HUES6 (cell line): ENCODE measurements at regions not wholly inside any gene's neighbourhood (a gene's known extent, or its start where the extent isn't known, plus 50 kb on each side); places are given as distances from the start of the nearest gene placed in this dataset.

Experiments used
- H3K27ac ChIP-seq: 2 replicates; pipeline ENCODE4 v1.7.0; 2013; ENCODE audit warnings: low read depth, mild to moderate bottlenecking, low read length, inconsistent platforms
- H3K27me3 ChIP-seq: 2 replicates; pipeline ENCODE4 v1.6.1; 2013; ENCODE audit warnings: low read length; ENCODE audit not compliant: control insufficient read depth, insufficient read depth
- H3K36me3 ChIP-seq: 2 replicates; pipeline ENCODE4 v1.6.1; 2013; ENCODE audit warnings: low read length; ENCODE audit not compliant: control insufficient read depth, insufficient read depth
- H3K4me1 ChIP-seq: 2 replicates; pipeline ENCODE4 v1.6.1; 2013; ENCODE audit warnings: low read length; ENCODE audit not compliant: control insufficient read depth, insufficient read depth
- H3K4me3 ChIP-seq: 2 replicates; pipeline ENCODE4 v1.5.1; 2013; ENCODE audit warnings: low read depth, low read length
- H3K9ac ChIP-seq: one replicate; pipeline ENCODE4 v1.6.1; 2013; ENCODE audit warnings: mild to moderate bottlenecking, low read length
- H3K9me3 ChIP-seq: 2 replicates; pipeline ENCODE4 v1.6.1; 2013; ENCODE audit warnings: low read depth, low read length; ENCODE audit not compliant: control insufficient read depth, insufficient read depth

- Histone ChIP-seq H3K27ac (no peak overlapping the region), H3K4me1 (peaks cover 11% of the 10 kb centered on the region), H3K27me3 (no peaks in the 10 kb centered on the region), H3K4me3 (no peak overlapping the region), H3K9ac (no peak overlapping the region), H3K9me3 (no peaks in the 10 kb centered on the region), H3K36me3 (no peaks in the 10 kb centered on the region)
Observed at GRCh38 chr1:163406772-163407171, 85.0 kb downstream of the NUF2 start.

- no peaks in the 10 kb centered on the region for H3K36me3 ChIP-seq
- H3K27me3 ChIP-seq, result no peaks in the 10 kb centered on the region
- H3K4me1 ChIP-seq, result peaks cover 11% of the 10 kb centered on the region
- no peak overlapping the region for H3K27ac ChIP-seq
- H3K9me3 ChIP-seq, result no peaks in the 10 kb centered on the region
- H3K9ac ChIP-seq, result no peak overlapping the region
- H3K4me3 ChIP-seq, result no peak overlapping the region
Observed at GRCh38 chr1:163408262-163408661, 86.5 kb downstream of the NUF2 start.

GRCh38 chr1:163410073-163410999 is 88.6 kb downstream of the NUF2 start:
- Histone ChIP-seq H3K27me3 (no peaks in the 10 kb centered on the region), H3K9me3 (no peaks in the 10 kb centered on the region), H3K9ac (no peak overlapping the region), H3K4me3 (no peak overlapping the region), H3K27ac (no peak overlapping the region), H3K36me3 (no peaks in the 10 kb centered on the region), H3K4me1 (peaks cover 11% of the 10 kb centered on the region)

- Histone ChIP-seq H3K4me3 (no peak overlapping the region), H3K9ac (no peak overlapping the region), H3K36me3 (no peaks in the 10 kb centered on the region), H3K9me3 (no peaks in the 10 kb centered on the region), H3K27me3 (no peaks in the 10 kb centered on the region), H3K4me1 (peaks cover 11% of the 10 kb centered on the region), H3K27ac (no peak overlapping the region)
Observed at GRCh38 chr1:163412221-163412620, 90.5 kb downstream of the NUF2 start.

GRCh38 chr1:163414778-163415177 is 93.0 kb downstream of the NUF2 start:
- H3K27ac ChIP-seq, result no peak overlapping the region

GRCh38 chr1:163421701-163422100 is 99.9 kb downstream of the NUF2 start:
- Histone ChIP-seq H3K27ac (no peak overlapping the region), H3K4me1 (peaks cover 8% of the 10 kb centered on the region), H3K27me3 (no peaks in the 10 kb centered on the region), H3K4me3 (no peak overlapping the region), H3K9ac (no peak overlapping the region), H3K9me3 (no peaks in the 10 kb centered on the region), H3K36me3 (no peaks in the 10 kb centered on the region)

More at GRCh38 chr1:163414778-163415177, 93.0 kb downstream of the NUF2 start:
- no peaks in the 10 kb centered on the region for H3K36me3 ChIP-seq
- no peaks in the 10 kb centered on the region for H3K9me3 ChIP-seq
- no peak overlapping the region for H3K4me3 ChIP-seq
- no peak overlapping the region for H3K9ac ChIP-seq
- no peaks in the 10 kb centered on the region for H3K27me3 ChIP-seq
- peaks cover 11% of the 10 kb centered on the region for H3K4me1 ChIP-seq

- no peaks in the 10 kb centered on the region for H3K36me3 ChIP-seq
- H3K27ac ChIP-seq, result no peak overlapping the region
- no peak overlapping the region for H3K9ac ChIP-seq
- H3K4me3 ChIP-seq, result no peak overlapping the region
- H3K9me3 ChIP-seq, result no peaks in the 10 kb centered on the region
- no peaks in the 10 kb centered on the region for H3K27me3 ChIP-seq
- peaks cover 20% of the 10 kb centered on the region for H3K4me1 ChIP-seq
Observed at GRCh38 chr1:163422738-163423404, 101.1 kb downstream of the NUF2 start.

- peaks cover 5% of the 10 kb centered on the region; the same call in 1 of the 2 replicates for H3K9me3 ChIP-seq
- no peaks in the 10 kb centered on the region for H3K36me3 ChIP-seq
- no peaks in the 10 kb centered on the region for H3K27me3 ChIP-seq
- peaks cover 20% of the 10 kb centered on the region for H3K4me1 ChIP-seq
- H3K4me3 ChIP-seq, result no peak overlapping the region
- H3K9ac ChIP-seq, result no peak overlapping the region
- H3K27ac ChIP-seq, result no peak overlapping the region
Observed at GRCh38 chr1:163426505-163427251, 104.9 kb downstream of the NUF2 start.

- H3K4me1 ChIP-seq, result peaks cover 19% of the 10 kb centered on the region
- no peaks in the 10 kb centered on the region for H3K36me3 ChIP-seq
- H3K4me3 ChIP-seq, result no peak overlapping the region
- H3K9ac ChIP-seq, result no peak overlapping the region
- no peak overlapping the region for H3K27ac ChIP-seq
- no peaks in the 10 kb centered on the region for H3K27me3 ChIP-seq
- peaks cover 5% of the 10 kb centered on the region; the same call in 1 of the 2 replicates for H3K9me3 ChIP-seq
Observed at GRCh38 chr1:163427279-163427678, 105.5 kb downstream of the NUF2 start.

GRCh38 chr1:163436140-163436812 is 114.5 kb downstream of the NUF2 start:
- no peak overlapping the region for H3K27ac ChIP-seq
- no peaks in the 10 kb centered on the region for H3K27me3 ChIP-seq
- H3K9ac ChIP-seq, result no peak overlapping the region
- H3K4me1 ChIP-seq, result no peaks in the 10 kb centered on the region
- peaks cover 3% of the 10 kb centered on the region; the same call in 1 of the 2 replicates for H3K9me3 ChIP-seq
- H3K4me3 ChIP-seq, result no peak overlapping the region
- H3K36me3 ChIP-seq, result no peaks in the 10 kb centered on the region
